HEK293 (cell line): ENCODE measurements at regions not wholly inside any gene's neighbourhood (a gene's known extent, or its start where the extent isn't known, plus 50 kb on each side); places are given as distances from the start of the nearest gene placed in this dataset.

Experiments
- CTCF ChIA-PET: fragments of 350-600 bp; formaldehyde crosslinking; extraction: SDS; loops from one replicate; lab custom pipeline; 2021; ENCODE audit warnings: antibody characterized with exemption; lab: Yijun Ruan, JAX
- POLR2A ChIA-PET: fragments of 300-600 bp; formaldehyde crosslinking; extraction: SDS; loops from one replicate; lab custom pipeline; 2020; ENCODE audit warnings: antibody characterized with exemption, inconsistent platforms; lab: Yijun Ruan, JAX
- H3K27ac ChIP-seq: fragments of 200-500 bp; sonication (Bioruptor generic); 2 replicates; pipeline ENCODE4 v1.5.1; 2014; ENCODE audit warnings: low read depth, low read length, control low read depth, inconsistent platforms; ENCODE audit errors: extremely low read depth
- H3K36me3 ChIP-seq, 2 experiments: fragments of 200-500 bp in 1 of 2; sonication (Bioruptor generic) in 1 of 2; 1 replicate in 1 of 2; 2 replicates in 1 of 2; pipeline ENCODE4 v1.5.1; 2014 to 2017; ENCODE audit warnings: inconsistent platforms in 2 of 2, low read length in 2 of 2; ENCODE audit not compliant: control insufficient read depth in 2 of 2, insufficient read depth in 1 of 2
- H3K4me1 ChIP-seq: fragments of 200-500 bp; sonication (Bioruptor generic); 2 replicates; pipeline ENCODE4 v1.5.1; 2014; ENCODE audit warnings: mild to moderate bottlenecking, low read length, inconsistent platforms; ENCODE audit not compliant: control insufficient read depth, insufficient read depth
- H3K4me3 ChIP-seq: 2 replicates; pipeline ENCODE4 v1.5.1; 2011; ENCODE audit warnings: low read depth, mild to moderate bottlenecking, control low read depth, low read length, moderate library complexity
- H3K9me3 ChIP-seq: fragments of 200-500 bp; sonication (Bioruptor generic); 2 replicates; pipeline ENCODE4 v1.5.1; 2014; ENCODE audit warnings: low read depth, low read length, inconsistent platforms; ENCODE audit not compliant: control insufficient read depth, insufficient read depth
- AEBP2 ChIP-seq: fragments of 450-650 bp; formaldehyde crosslinking; IDR thresholded peaks from 2 replicates; pipeline ENCODE4 v1.5.1; 2016; ENCODE audit warnings: missing biosample characterization, missing genetic modification characterization, borderline replicate concordance
- ATF2 ChIP-seq: fragments of 450-650 bp; formaldehyde crosslinking; IDR thresholded peaks from 2 replicates; pipeline ENCODE4 v1.5.1; 2016; ENCODE audit warnings: missing biosample characterization, missing genetic modification characterization, low read depth
- GLIS1 ChIP-seq: fragments of 450-650 bp; formaldehyde crosslinking; IDR thresholded peaks from 2 replicates; pipeline ENCODE4 v1.5.1; 2016; ENCODE audit warnings: missing biosample characterization, missing genetic modification characterization
- HOXA7 ChIP-seq: sonication (generic); formaldehyde crosslinking; IDR thresholded peaks from 2 replicates; pipeline ENCODE4 v1.8.1; 2022; ENCODE audit warnings: missing genetic modification reagents, borderline replicate concordance
- HOXC10 ChIP-seq: sonication (generic); formaldehyde crosslinking; IDR thresholded peaks from 2 replicates; pipeline ENCODE4 v1.8.1; 2023; ENCODE audit warnings: mild to moderate bottlenecking, missing genetic modification reagents
- SETDB1 ChIP-seq: IDR thresholded peaks from one replicate; pipeline ENCODE4 v1.6.1; 2017; ENCODE audit warnings: mild to moderate bottlenecking, low read length, moderate library complexity, mixed read lengths; ENCODE audit not compliant: insufficient read length
- ZBTB26 ChIP-seq: fragments of 450-650 bp; formaldehyde crosslinking; optimal IDR thresholded peaks from 2 replicates; pipeline ENCODE3; 2016; ENCODE audit warnings: missing biosample characterization, mild to moderate bottlenecking, missing genetic modification characterization
- ZBTB49 ChIP-seq: fragments of 450-650 bp; formaldehyde crosslinking; IDR thresholded peaks from 2 replicates; pipeline ENCODE4 v1.5.1; 2016; ENCODE audit warnings: missing biosample characterization, missing genetic modification characterization, low read depth
- ZFP41 ChIP-seq: fragments of 450-650 bp; formaldehyde crosslinking; IDR thresholded peaks from 2 replicates; pipeline ENCODE4 v1.5.1; 2016; ENCODE audit warnings: missing biosample characterization, missing genetic modification characterization, borderline replicate concordance
- ZNF132 ChIP-seq: fragments of 450-650 bp; formaldehyde crosslinking; IDR thresholded peaks from 2 replicates; pipeline ENCODE4 v1.5.1; 2017; ENCODE audit warnings: missing biosample characterization, missing genetic modification characterization, borderline replicate concordance
- ZNF19 ChIP-seq: fragments of 450-650 bp; formaldehyde crosslinking; IDR thresholded peaks from 2 replicates; pipeline ENCODE4; 2016; ENCODE audit warnings: missing biosample characterization, missing genetic modification characterization, low read depth
- ZNF202 ChIP-seq: fragments of 450-650 bp; formaldehyde crosslinking; IDR thresholded peaks from 2 replicates; pipeline ENCODE4 v1.5.1; 2016; ENCODE audit warnings: missing biosample characterization, missing genetic modification characterization, borderline replicate concordance
- ZNF23 ChIP-seq: fragments of 450-650 bp; formaldehyde crosslinking; IDR thresholded peaks from 2 replicates; pipeline ENCODE4 v1.5.1; 2016; ENCODE audit warnings: missing biosample characterization, missing genetic modification characterization, borderline replicate concordance
- ZNF248 ChIP-seq: fragments of 450-650 bp; formaldehyde crosslinking; IDR thresholded peaks from 2 replicates; pipeline ENCODE4 v1.5.1; 2017; ENCODE audit warnings: missing biosample characterization, missing genetic modification characterization
- ZNF341 ChIP-seq: fragments of 450-650 bp; formaldehyde crosslinking; IDR thresholded peaks from 2 replicates; pipeline ENCODE4; 2016; ENCODE audit warnings: low read depth, missing biosample characterization, missing genetic modification characterization
- ZNF529 ChIP-seq: fragments of 450-650 bp; formaldehyde crosslinking; IDR thresholded peaks from 2 replicates; pipeline ENCODE4 v1.5.1; 2017; ENCODE audit warnings: missing genetic modification characterization, missing biosample characterization; ENCODE audit not compliant: insufficient replicate concordance
- ZNF585B ChIP-seq: fragments of 450-650 bp; formaldehyde crosslinking; IDR thresholded peaks from 2 replicates; pipeline ENCODE4 v1.5.1; 2016; ENCODE audit warnings: missing biosample characterization, missing genetic modification characterization
- ZNF629 ChIP-seq: fragments of 450-650 bp; formaldehyde crosslinking; IDR thresholded peaks from 2 replicates; pipeline ENCODE4 v1.5.1; 2017; ENCODE audit warnings: missing biosample characterization, missing genetic modification characterization
- ZNF670 ChIP-seq: fragments of 450-650 bp; formaldehyde crosslinking; IDR thresholded peaks from 2 replicates; pipeline ENCODE4 v1.5.1; 2016; ENCODE audit warnings: missing biosample characterization, missing genetic modification characterization, low read depth
- ZNF701 ChIP-seq: fragments of 450-650 bp; formaldehyde crosslinking; IDR thresholded peaks from 2 replicates; pipeline ENCODE4 v1.5.1; 2016; ENCODE audit warnings: missing biosample characterization, missing genetic modification characterization
- ZNF791 ChIP-seq: fragments of 450-650 bp; formaldehyde crosslinking; IDR thresholded peaks from 2 replicates; pipeline ENCODE4 v1.5.1; 2016; ENCODE audit warnings: missing biosample characterization, missing genetic modification characterization
- ZSCAN4 ChIP-seq: fragments of 450-650 bp; formaldehyde crosslinking; IDR thresholded peaks from 2 replicates; pipeline ENCODE4 v1.5.1; 2017; ENCODE audit warnings: missing biosample characterization, missing genetic modification characterization
- TF ChIP-seq, protein P1 (sequence below): fragments of 450-650 bp; formaldehyde crosslinking; IDR thresholded peaks from 2 replicates; pipeline ENCODE4 v1.5.1; 2017; ENCODE audit warnings: missing biosample characterization, missing genetic modification characterization

DNA sequence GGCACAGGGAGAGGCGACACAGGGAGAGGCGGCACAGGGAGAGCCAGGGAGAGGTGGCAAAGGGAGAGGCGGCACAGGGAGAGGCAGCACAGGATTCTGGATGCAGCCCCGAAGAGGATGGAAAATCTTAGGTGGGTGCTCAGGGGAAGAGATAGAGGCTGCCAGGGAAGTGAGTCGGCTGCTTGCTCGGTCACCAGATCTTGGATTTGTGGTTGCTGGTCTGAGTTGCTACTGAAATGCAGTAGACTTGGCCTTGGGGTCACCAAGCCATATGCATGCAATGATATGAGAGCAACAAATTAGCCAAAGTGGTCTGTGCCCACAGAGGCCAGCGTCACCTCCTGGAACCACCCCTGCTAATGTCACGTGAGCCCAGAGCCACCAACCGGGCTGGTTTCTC is 117.2 kb upstream of the SALL3 start (continued):
- TF ChIP-seq ZBTB26 (tag by site-specific recombination), result no peak
- no peak for TF ChIP-seq ZNF529 (tag by site-specific recombination)
- TF ChIP-seq AEBP2, result no peak
- no peak for TF ChIP-seq ZNF23 (tag by site-specific recombination)

DNA sequence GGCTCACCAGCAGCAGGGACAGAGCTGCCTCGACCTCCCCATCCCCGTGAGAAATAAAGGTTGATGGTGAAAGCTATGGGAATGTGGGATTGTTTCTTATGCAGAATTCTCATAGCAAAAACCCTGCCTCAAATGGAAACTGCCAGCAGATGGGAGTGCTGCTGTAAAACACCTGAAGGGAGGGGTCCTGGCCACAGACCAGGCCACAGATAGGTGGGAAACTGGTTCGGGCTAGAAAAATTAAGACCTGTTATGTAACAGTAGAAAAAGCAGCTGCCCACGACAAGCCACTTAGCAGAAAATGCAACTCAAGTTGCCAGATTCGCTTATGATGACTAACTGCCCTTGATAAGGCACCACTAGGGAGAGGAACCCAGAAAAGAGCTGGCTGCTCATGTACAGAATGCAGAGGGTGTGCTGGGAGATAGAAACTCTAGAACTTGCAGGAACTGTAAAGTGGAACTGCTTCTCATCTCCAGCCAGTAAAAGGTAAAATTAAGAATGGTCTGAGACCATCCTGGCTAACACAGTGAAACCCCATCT is 114.5 kb upstream of the SALL3 start:
- Histone ChIP-seq H3K27ac (no peak overlapping the region), H3K36me3 (no peaks in the 10 kb centered on the region), H3K4me1 (no peaks in the 10 kb centered on the region), H3K9me3 (no peaks in the 10 kb centered on the region)
- POLR2A ChIA-PET, result no interaction called here
- no peak for TF ChIP-seq ZNF341 (tag by site-specific recombination)
- no peak for TF ChIP-seq ZNF670 (tag by site-specific recombination)
- TF ChIP-seq ZFP41, result no peak
- TF ChIP-seq ZSCAN4 (tag by site-specific recombination), result no peak
- TF ChIP-seq ZNF248 (tag by site-specific recombination), result no peak
- TF ChIP-seq, protein P1, sequence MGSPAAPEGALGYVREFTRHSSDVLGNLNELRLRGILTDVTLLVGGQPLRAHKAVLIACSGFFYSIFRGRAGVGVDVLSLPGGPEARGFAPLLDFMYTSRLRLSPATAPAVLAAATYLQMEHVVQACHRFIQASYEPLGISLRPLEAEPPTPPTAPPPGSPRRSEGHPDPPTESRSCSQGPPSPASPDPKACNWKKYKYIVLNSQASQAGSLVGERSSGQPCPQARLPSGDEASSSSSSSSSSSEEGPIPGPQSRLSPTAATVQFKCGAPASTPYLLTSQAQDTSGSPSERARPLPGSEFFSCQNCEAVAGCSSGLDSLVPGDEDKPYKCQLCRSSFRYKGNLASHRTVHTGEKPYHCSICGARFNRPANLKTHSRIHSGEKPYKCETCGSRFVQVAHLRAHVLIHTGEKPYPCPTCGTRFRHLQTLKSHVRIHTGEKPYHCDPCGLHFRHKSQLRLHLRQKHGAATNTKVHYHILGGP, result no peak
- no peak for TF ChIP-seq ZNF701 (tag by site-specific recombination)
- no peak for TF ChIP-seq ZNF132 (tag by site-specific recombination)
- TF ChIP-seq GLIS1 (tag by site-specific recombination), result no peak
- TF ChIP-seq ZNF629, result no peak
- no peak for TF ChIP-seq ZNF202 (tag by site-specific recombination)
- no peak for TF ChIP-seq ZNF585B
- TF ChIP-seq, all 188 proteins: peak for 0
- CTCF ChIA-PET, result interaction anchor here (0.7 to 1.4 kb wide), 2 partner anchors 10 to 29 kb away, joined by 3 to 7 read pairs; no protein-coding TSS in a partner anchor
- no peak overlapping the region for H3K4me3 ChIP-seq

GRCh38 chr18:78865771-78866310 is 113.8 kb upstream of the SALL3 start:
- no peak overlapping the region for H3K4me3 ChIP-seq
- H3K4me1 ChIP-seq, result no peaks in the 10 kb centered on the region
- H3K9me3 ChIP-seq, result no peaks in the 10 kb centered on the region
- no peak for TF ChIP-seq ZNF791
- no peak for TF ChIP-seq ATF2 (tag by site-specific recombination)
- TF ChIP-seq ZNF670 (tag by site-specific recombination), result no peak
- TF ChIP-seq ZBTB49 (tag by site-specific recombination), result no peak
- TF ChIP-seq HOXA7 (CRISPR knock-in tag), result no peak
- TF ChIP-seq SETDB1, result no peak
- TF ChIP-seq HOXC10 (CRISPR knock-in tag), result no peak
- no peak for TF ChIP-seq ZNF19 (tag by site-specific recombination)
- ChIA-PET CTCF (no interaction called here), POLR2A (no interaction called here)
- no peaks in the 10 kb centered on the region for H3K36me3 ChIP-seq
- no peak overlapping the region for H3K27ac ChIP-seq
